ENCODE measurements at regions not wholly inside any gene's neighbourhood (a gene's known extent, or its start where the extent isn't known, plus 50 kb on each side); places are given as distances from the start of the nearest gene placed in this dataset.

- ChIA-PET CTCF (no interaction called here), POLR2A (no interaction called here)
Measured at GRCh38 chr12:84718906-84719305, 193.7 kb downstream of the SLC6A15 start.

GRCh38 chr12:84712747-84713146, 199.9 kb downstream of the SLC6A15 start:
- Mint-ChIP-seq H3K27me3 (no peaks in the 10 kb centered on the region), H3K4me1 (no peaks in the 10 kb centered on the region), H3K27ac (no peak overlapping the region), H3K4me3 (no peak overlapping the region), H3K9me3 (ENCODE audit: insufficient read depth) (no peaks in the 10 kb centered on the region)
- no peak overlapping the region for H3K27ac ChIP-seq (ENCODE audit: low read length in 2 of 2)
- DNase-seq = no peak
- no peaks in the 10 kb centered on the region for H4K20me1 ChIP-seq (ENCODE audit: control insufficient read depth, insufficient read depth, low read length, poor library complexity, severe bottlenecking)
- no peaks in the 10 kb centered on the region for H3K9me3 ChIP-seq (ENCODE audit: control extremely low read depth in 1 of 3, control insufficient read depth in 2 of 3, insufficient read depth in 1 of 3, low read length in 2 of 3)
- H3K79me2 ChIP-seq (ENCODE audit: control insufficient read depth, insufficient read depth, low read length) = no peaks in the 10 kb centered on the region
- ATAC-seq (ENCODE audit: low read depth) = no peak
- no peak overlapping the region for H3K4me3 ChIP-seq (ENCODE audit: control extremely low read depth in 1 of 5, extremely low read depth in 1 of 5, insufficient read depth in 1 of 5, low read depth in 2 of 5, low read length in 4 of 5)
- no peaks in the 10 kb centered on the region for H3K36me3 ChIP-seq (replicated peaks in 1 of 2; ENCODE audit: control extremely low read depth in 1 of 2, control insufficient read depth in 1 of 2, extremely low read depth in 1 of 2, insufficient read depth in 2 of 2, low read length in 1 of 2)
- 93% methylated on average over 2 of the region's 4 CpGs for WGBS (ENCODE audit: insufficient coverage)
- no peak overlapping the region for H3K9ac ChIP-seq (ENCODE audit: low read length)
- ChIA-PET CTCF (no interaction called here), POLR2A (no interaction called here)
- H2AFZ ChIP-seq (ENCODE audit: insufficient read depth, low read depth, low read length, poor library complexity, severe bottlenecking) = no peak overlapping the region
- no peak overlapping the region for H3K4me2 ChIP-seq (replicated peaks; ENCODE audit: low read depth, low read length, poor library complexity, severe bottlenecking)
- no peak for TF ChIP-seq EZH2 (IDR thresholded peaks at IDR 0.05; ENCODE audit: borderline replicate concordance, insufficient read depth, low read depth, low read length, poor library complexity, severe bottlenecking)
- TF ChIP-seq, protein P1, sequence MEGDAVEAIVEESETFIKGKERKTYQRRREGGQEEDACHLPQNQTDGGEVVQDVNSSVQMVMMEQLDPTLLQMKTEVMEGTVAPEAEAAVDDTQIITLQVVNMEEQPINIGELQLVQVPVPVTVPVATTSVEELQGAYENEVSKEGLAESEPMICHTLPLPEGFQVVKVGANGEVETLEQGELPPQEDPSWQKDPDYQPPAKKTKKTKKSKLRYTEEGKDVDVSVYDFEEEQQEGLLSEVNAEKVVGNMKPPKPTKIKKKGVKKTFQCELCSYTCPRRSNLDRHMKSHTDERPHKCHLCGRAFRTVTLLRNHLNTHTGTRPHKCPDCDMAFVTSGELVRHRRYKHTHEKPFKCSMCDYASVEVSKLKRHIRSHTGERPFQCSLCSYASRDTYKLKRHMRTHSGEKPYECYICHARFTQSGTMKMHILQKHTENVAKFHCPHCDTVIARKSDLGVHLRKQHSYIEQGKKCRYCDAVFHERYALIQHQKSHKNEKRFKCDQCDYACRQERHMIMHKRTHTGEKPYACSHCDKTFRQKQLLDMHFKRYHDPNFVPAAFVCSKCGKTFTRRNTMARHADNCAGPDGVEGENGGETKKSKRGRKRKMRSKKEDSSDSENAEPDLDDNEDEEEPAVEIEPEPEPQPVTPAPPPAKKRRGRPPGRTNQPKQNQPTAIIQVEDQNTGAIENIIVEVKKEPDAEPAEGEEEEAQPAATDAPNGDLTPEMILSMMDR (IDR thresholded peaks at IDR 0.05) = no peak
- intact Hi-C loops (cut with micrococcal nuclease) = no loop called here
- H3K27me3 ChIP-seq (replicated peaks in 1 of 4; ENCODE audit: control extremely low read depth in 1 of 4, control insufficient read depth in 3 of 4, insufficient read depth in 4 of 4, low read length in 3 of 4) = no peaks in the 10 kb centered on the region
- H3K4me1 ChIP-seq (ENCODE audit: control insufficient read depth in 2 of 2, insufficient read depth in 2 of 2, low read length in 2 of 2) = no peaks in the 10 kb centered on the region

More at GRCh38 chr12:84718906-84719305, 193.7 kb downstream of the SLC6A15 start:
- DNase-seq (no peak), ATAC-seq (ENCODE audit: low read depth) (no peak)
- H3K9ac ChIP-seq (ENCODE audit: low read length) = no peak overlapping the region
- Mint-ChIP-seq H3K9me3 (ENCODE audit: insufficient read depth) (no peaks in the 10 kb centered on the region), H3K27me3 (no peaks in the 10 kb centered on the region), H3K4me1 (no peaks in the 10 kb centered on the region), H3K27ac (no peak overlapping the region), H3K4me3 (no peak overlapping the region)
- H3K9me3 ChIP-seq (ENCODE audit: control extremely low read depth in 1 of 3, control insufficient read depth in 2 of 3, insufficient read depth in 1 of 3, low read length in 2 of 3) = no peaks in the 10 kb centered on the region
- TF ChIP-seq EZH2 (IDR thresholded peaks at IDR 0.05; ENCODE audit: borderline replicate concordance, insufficient read depth, low read depth, low read length, poor library complexity, severe bottlenecking) = no peak
- TF ChIP-seq, protein P1 (IDR thresholded peaks at IDR 0.05) = no peak
- no peaks in the 10 kb centered on the region for H3K36me3 ChIP-seq (replicated peaks in 1 of 2; ENCODE audit: control extremely low read depth in 1 of 2, control insufficient read depth in 1 of 2, extremely low read depth in 1 of 2, insufficient read depth in 2 of 2, low read length in 1 of 2)
- no peaks in the 10 kb centered on the region for H4K20me1 ChIP-seq (ENCODE audit: control insufficient read depth, insufficient read depth, low read length, poor library complexity, severe bottlenecking)
- no peaks in the 10 kb centered on the region for H3K4me1 ChIP-seq (ENCODE audit: control insufficient read depth in 2 of 2, insufficient read depth in 2 of 2, low read length in 2 of 2)
- no peaks in the 10 kb centered on the region for H3K27me3 ChIP-seq (replicated peaks in 1 of 4; ENCODE audit: control extremely low read depth in 1 of 4, control insufficient read depth in 3 of 4, insufficient read depth in 4 of 4, low read length in 3 of 4)
- intact Hi-C loops (cut with micrococcal nuclease) = no loop called here
- no peak overlapping the region for H3K4me3 ChIP-seq (ENCODE audit: control extremely low read depth in 1 of 5, extremely low read depth in 1 of 5, insufficient read depth in 1 of 5, low read depth in 2 of 5, low read length in 4 of 5)
- H3K27ac ChIP-seq (ENCODE audit: low read length in 2 of 2) = no peak overlapping the region
- H2AFZ ChIP-seq (ENCODE audit: insufficient read depth, low read depth, low read length, poor library complexity, severe bottlenecking) = no peak overlapping the region
- H3K4me2 ChIP-seq (replicated peaks; ENCODE audit: low read depth, low read length, poor library complexity, severe bottlenecking) = no peak overlapping the region
- no peaks in the 10 kb centered on the region for H3K79me2 ChIP-seq (ENCODE audit: control insufficient read depth, insufficient read depth, low read length)

All from B cell (primary cell).